OCI-M1 (cell line): ENCODE measurements at regions not wholly inside any gene's neighbourhood (a gene's known extent, or its start where the extent isn't known, plus 50 kb on each side); places are given as distances from the start of the nearest gene placed in this dataset.
A peak's percentile ranks its signal among the peaks of the same experiment; 100 is the strongest.
"Not testable (repeated sequence)": the region's sequence is repeated elsewhere in the genome, so short reads cannot be mapped to it uniquely, and the experiment has no call there.

ENCODE experiments used
- DNase-seq: peaks from one replicate; lab custom pipeline; 2025; lab: John Stamatoyannopoulos, UW

DNA sequence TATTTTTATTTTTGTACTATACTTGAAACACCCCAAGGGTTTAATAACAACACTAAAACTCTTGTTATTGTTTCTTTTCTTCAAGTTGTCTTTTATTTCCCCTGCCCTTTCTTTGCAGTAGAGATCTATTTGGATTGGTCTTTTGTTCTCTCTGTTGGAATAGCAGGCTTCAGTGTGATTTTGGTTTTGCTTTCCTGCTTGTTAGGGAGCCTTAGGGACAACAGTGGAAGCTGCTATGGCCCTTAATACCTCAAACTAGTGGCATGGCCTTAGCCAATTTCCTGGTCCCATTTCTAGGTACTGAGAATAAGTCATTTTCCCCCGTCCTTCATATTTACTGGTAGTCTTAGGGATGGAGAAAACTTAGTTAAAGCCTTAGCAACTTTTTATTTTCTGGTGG, 535.4 kb upstream of the NDST4 start:
- no peak for DNase-seq

DNA sequence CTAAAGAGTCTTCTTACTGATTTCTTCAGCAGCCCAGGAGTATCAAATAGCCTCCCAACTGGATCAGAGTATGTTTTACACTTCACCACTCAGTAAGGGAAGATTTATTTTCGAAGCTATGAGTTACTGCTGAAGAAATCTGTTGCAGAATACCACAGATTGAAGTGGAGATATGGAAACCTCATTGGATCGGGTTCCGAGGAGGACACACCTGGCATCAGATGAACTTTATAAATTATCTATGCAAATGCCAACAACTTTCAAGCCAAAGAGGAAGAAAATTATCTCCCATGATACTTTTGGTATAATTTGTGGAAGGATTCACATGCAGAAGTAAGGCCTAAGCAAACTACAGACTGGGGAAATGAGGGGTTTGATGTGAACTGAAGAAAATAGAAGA, 515.9 kb upstream of the NDST4 start:
- DNase-seq, result no peak

DNA sequence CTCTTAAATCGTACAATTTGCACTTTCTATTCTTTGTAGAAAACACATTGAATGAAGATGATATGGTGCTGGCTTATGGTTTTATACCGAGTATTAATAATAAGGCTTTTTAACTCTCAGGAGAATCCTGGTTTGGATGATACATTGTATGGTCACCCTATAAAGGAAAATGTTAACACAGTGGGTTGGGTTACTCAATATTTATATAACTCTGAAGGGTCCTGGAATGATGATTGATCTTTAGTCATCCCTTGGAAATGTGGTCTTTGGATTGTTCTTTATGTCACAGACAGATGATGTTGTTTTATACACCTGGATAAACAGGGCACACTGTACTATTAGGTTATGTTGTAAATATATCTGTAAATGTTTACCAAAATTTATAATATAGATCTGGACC, 496.2 kb upstream of the NDST4 start:
- DNase-seq, result no peak

DNA sequence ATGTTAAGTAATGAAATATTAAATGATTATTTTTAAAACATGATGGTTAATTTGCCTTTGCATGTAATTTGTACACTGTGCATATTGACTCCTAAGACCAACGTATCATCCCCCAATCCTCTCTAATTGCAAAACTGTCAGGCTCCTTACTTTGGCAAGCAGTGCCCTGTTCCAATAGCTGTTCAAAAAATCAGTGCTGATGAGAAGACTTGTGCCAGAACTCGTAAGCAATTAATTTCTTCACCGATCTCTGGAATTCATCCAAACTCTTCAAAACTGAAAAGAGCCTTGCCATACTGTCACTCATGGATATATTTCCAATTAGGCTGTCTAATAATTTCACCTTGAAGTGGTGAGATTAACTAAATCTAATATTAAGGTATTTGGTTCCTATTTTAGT, 493.9 kb upstream of the NDST4 start:
- DNase-seq, result no peak

DNA sequence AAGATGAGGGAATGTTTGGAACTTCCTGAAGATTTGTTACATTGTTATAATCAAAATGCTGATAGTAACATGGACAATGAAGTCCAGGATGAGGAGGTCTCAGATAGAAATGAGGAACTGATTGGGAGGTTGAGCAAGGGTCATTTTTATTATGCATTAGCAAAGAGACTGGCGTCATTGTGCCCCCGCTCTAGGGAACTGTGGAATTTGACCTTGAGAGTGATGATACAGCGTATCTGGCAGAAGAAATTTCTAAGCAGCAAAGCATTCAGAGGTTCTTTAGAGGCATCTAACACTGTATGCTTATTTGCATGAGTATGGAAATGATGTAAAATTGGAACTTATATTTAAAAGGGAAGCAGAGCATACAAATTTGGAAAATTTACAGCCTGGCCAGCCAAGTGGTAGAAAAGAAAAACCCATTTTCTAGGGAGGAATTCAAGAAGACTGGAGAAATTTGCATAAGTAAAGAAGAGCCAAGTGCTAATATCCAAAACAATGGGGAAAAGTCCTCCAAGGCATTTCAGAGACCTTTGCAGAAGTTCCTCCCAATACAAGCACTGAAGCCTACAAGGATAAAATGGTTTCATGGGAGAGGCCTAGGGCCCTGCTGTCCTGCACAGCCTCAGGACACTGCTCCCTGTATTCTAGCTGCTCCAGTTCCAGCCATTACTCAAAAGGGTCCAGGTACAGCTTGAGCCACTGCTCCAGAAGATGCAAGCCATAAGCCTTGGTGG, 483.0 kb upstream of the NDST4 start:
- no peak for DNase-seq

DNA sequence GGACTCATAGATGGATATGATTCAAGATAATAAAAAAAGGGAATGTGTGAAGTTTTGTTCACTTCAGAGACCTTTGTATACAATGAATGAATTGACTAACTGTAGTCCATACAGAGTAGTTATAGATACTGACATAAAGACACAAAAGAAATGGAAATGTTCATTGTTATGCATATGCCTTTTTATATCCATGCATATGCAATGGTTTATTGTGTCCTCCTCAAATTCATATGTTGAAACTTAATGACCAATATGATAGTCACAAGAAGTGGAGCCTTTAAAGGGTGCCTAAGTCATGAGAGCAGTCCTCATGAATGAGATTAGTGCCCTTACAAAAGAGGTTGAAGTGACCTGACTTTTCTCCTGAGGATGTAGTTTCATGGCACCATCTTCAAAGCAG, 467.5 kb upstream of the NDST4 start:
- no peak for DNase-seq

DNA sequence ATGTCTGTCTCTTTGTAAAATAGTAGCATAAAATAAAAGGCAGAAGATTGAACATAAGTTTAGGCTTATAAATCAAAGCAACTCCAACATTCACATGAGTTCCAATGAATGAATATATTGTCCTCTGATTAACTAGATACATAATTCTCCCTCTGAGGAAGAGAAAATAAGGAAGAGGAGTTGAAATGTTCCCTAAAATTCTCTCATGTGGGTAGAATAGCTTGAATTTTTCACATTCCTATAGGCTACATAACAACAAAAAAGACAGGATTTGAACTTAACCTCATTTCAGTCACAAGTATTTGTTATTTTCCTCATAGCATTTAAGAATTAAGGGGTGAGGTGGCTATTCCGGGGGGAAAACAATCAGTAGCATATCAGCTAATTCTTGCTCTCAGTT, 462.4 kb upstream of the NDST4 start:
- DNase-seq, result no peak

DNA sequence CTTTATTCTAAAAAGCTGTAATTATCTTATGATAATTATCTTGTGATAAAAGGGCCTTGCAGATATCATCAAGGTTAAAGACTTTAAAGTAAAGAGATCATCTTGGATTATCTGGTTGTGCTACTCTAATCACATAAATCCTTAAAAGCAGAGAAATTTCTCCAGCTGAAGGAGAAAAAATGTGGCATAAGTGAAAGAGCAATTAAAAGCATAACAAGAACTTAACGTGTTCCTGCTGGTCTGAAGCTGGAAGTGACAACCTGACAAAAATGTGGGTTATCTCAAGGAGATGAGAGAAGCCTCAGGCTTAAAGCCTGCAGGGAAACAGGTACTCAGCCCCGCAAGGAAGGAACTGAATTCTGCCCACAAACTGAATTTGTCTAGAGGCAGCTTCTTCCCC, 449.1 kb upstream of the NDST4 start:
- no peak for DNase-seq

DNA sequence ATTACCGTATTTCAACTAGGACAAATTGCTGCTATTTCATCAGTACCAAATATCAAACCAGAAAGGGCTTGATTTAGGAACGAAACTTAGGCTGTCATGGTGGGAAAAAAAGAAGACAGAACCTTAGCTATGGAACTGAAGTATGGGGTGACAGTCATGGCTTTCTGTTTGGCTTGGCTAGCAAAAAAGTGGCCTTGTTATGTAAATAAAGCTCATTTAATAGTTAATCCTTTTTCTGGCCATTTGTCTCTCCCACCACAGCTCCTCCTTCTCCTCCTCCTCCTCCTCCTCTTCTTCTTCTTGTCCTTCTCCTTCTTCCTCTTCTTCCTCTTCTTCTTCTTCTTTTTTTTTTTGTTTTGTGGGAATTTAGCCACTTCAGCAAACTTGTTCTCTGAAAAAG, 434.7 kb upstream of the NDST4 start:
- no peak for DNase-seq

DNA sequence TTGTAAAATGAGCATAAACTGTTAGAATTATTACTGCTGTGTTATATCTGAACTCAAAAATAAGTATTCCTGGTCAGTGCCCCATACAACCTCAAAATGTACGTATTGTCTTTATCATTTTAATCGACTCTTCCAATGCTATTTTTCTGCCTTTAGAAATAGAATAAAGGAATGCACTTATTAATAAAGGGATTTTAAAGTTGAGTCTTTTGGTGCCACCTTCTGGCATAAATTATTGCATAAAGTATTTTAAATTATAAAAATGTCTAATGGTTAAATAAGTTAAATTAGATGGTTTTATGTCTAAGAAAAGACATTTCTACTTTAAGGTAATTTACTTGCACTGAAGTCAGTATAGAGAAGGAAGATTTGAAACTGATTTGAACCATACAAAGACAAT, 424.0 kb upstream of the NDST4 start:
- peak; percentile 13 for DNase-seq

DNA sequence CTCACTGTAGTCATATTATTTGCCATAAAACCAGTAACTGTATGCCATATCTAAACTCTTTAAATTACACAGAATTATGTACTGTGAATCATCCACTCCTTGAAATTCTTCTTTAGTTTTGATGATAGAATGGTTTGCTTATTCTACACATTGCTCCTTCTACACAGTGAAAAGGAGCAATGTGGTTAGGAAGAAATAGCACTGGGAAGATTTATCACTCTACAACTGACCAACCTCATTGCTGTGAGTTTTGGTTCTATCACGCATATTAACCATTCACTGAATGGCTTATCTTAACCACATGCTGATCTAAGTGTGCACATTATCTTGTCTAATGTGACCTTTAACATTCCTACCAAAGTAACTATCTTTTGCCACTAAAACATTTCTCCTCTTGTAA, 415.7 kb upstream of the NDST4 start:
- DNase-seq, result peak; percentile 3

DNA sequence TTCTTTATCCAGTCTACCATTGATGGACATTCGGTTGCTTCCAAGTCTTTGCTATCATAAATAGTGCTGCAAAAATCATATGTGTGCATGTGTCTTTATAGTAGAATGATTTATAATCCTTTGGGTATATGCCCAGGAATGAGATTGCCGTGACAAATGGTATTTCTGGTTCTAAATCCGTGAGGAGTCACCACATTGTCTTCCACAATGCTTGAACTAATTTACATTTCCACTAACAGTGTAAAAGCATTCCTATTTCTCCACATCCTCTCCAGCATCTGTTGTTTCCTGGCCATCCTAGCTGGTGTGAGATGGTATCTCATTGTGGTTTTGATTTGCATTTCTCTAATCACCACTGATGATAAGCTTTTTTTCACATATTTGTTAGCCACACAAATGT, 406.1 kb upstream of the NDST4 start:
- DNase-seq, result not testable (repeated sequence)

DNA sequence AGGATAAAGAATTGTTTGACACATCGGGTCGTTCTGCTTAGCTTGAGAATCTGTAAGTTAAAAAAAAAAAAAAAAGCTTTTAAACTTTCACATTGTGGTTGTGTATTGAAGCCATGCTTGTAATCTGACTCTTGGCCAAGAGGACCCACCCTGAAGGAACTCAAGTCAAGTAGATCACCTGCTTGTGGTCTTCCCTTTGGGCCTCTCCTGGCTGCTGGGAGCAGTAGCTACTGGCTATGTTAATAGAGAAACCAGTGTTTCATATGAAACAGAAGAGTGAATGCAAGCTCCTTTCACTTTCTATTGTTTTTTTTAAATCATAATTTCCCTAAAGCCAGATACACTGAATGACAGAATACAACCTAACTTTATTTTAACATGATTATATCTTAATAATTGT, 402.4 kb upstream of the NDST4 start:
- DNase-seq, result peak; percentile 27

DNA sequence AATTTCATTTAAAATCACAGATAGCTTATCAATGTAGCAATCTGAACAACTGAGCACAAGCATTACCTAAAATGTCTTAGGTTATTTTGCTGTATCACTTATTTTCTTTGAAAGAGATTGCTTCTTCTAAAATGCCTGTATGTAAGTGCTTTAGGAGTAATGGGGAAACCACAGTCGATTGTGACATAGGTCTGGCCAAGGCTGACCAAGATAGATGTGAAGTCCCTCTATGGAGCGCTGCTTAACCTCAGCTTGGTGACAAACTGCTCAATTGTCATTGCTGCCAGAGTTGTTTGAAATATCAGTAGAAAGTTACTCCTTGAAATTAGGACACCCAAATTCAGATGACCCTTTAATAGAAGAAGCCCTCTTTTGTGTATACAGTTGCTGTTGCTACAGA, 401.9 kb upstream of the NDST4 start:
- DNase-seq, result peak; percentile 40

DNA sequence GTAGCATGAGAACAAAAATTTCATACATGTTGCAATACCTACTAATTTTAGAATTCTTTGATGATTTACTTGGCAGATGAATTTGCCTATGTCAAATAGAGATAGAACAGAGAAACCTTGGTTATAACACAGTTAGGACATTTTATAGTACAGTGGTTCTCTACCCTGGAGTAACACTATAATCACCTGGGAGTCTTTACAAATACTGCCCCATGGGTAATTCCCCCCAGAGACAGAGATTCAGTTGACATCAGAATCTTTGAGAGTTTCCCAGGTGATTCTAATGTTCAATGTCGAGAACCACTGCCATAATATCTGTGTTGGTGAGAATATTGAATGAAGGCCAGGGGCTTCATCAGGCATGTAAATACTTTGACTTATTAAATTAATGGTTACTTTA, 401.3 kb upstream of the NDST4 start:
- DNase-seq, result no peak

DNA sequence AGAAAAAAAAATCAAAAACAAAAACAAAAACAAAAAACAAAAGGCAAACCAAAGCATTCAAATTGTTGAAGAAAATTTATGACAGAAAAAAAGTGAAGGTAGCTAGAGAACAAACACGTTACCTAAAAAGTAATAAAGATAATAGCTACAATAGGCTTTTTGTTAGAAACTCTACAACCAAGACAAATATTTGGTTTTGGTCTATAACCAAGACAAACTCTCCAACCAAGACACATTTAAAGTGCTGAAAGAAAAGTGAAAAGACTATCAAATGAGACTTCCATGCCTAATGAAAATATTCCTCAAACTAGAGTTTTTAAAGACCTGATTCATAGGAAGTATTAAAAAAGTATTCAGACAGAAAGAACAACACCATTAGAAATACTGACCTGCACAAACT, 391.9 kb upstream of the NDST4 start:
- DNase-seq, result no peak

DNA sequence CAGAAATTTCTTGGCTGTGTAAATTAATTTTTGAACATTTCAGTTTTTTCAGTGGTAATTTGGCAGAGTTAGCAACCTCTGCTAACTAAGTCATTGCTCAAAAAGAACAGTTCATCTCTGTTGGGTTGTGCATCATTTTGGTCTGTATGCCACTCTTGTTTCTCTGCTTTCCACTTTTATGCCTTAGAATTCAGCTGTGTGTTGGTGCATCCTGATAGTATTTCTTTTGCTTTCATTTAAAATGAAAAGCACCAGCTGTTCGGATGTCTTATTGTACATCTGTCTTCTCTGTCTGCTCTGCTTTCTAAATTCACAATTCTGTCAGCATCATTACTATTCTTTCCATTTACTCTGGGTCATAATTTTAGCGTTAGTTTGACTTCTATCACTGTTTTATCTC, 388.2 kb upstream of the NDST4 start:
- DNase-seq, result no peak

DNA sequence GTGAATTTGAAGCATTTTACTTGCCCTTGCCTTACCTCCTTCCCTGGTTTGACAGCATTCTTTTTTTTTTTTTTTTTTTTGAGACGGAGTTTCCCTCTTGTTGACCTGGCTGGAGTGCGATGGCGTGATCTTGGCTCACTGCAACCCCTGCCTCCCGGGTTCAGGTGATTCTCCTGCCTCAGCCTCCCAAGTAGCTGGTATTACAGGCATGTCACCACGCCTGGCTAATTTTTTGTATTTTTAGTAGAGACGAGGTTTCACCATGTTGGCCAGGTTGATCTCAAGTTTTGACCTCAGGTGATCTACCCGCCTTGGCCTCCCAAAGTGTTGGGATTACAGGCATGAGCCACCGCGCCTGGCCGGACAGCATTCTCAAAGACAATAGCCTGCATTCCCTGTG, 380.4 kb upstream of the NDST4 start:
- not testable (repeated sequence) for DNase-seq

DNA sequence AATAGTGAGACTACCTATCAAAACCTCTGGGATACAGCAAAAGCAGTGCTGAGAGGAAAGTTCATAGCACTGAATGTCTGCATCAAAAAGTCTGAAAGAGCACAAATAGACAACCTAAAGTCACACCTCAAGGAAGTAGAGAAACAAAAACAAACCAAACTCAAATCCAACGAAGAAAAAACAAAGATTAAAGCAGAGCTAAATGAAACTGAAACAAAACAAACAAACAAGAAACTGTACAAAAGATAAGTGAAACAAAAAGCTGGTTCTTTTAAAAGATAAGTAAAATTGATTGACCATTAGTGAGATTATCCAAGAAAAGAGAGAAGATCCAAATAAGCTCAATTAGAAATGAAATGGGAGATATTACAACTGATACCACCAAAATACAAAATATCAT, 378.3 kb upstream of the NDST4 start:
- DNase-seq, result no peak

DNA sequence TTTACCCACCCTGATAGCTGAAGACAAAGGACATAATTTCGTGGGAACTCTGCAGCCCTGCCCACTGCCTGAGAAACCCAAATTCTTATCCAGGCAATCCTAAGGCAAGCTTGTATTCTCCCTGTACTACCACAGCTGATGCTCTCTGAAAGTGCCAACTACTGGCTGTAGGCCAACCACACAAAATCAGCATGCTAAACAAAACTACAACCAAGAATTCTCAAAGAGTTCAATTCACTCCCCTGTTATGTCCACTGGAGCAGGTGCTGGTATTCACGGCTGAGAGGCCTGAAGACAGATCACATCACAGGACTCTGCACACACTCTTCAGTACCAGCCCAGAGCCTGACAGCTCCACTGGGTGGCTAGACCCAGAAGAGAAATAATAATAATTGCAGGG, 375.9 kb upstream of the NDST4 start:
- DNase-seq, result no peak

DNA sequence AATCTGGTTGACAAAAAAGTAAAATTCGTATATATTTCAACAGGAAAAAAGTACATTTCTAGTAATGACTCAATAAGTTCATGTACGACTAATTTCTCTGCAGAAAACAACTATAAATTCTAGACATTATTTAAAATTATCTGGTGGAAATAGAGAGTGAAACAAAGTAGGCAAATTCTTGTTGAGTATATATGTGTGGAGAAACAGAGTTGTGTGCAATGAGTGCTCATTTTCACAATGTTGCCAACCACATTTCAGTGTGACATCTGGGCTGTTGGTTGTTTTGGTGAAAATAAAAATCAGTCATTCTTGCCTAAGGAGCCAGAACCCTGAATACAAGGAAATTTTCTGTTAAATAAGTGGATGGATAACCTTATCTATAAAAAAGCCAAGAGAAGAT, 372.0 kb upstream of the NDST4 start:
- no peak for DNase-seq

DNA sequence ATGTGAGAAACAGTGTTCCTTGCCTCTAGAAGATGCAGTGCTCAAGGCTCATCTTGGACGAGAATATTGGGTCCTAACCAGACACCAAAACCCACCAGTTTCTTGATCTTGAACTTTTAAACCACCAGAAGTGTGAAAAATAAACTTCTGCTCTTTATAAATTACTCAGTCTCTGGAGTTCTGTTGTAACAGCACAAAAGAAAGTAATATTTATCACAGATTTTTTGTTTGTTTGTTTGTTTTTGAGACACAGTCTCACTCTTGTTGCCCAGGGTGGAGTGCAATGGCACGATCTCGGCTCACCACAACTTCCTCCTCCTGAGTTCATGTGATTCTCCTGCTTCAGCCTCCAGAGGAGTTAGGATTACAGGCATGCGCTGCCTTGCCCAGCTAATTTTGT, 371.1 kb upstream of the NDST4 start:
- DNase-seq, result peak; percentile 52

DNA sequence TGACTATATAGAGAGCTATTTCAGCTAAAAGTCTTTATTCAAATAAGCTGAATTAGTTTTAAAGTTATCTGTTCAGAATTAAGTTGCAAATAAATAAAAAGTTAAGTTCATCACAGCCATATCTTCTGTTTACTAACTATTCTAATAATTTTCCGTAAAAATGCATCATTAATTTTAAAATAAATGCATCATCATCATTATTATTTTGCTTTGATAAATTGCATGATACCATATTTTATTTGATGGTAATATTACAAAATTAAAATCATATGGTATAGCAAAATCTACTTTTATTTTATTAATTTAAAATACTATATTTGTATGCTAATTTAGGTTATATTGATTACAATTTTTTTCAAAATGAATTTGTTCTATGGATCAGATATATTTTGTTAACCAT, 357.3 kb upstream of the NDST4 start:
- DNase-seq, result no peak

DNA sequence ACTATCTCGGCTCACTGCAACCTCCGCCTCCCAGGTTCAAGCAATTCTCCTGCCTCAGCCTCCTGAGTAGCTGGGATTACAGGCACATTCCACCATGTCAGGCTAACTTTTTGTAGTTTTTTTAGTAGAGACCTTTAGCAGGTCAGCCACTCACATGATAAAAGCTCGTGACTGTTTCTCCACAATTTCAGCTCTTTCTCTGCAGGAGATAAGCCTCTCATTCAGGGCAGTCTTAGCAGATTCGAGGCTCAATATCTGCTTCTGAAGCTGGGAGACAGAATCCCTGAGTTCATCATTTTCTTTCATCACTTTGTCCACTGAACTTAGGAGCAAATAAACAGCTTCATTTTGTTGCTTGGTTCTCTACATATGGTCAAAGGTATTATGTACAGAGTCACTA, 345.9 kb upstream of the NDST4 start:
- not testable (repeated sequence) for DNase-seq

DNA sequence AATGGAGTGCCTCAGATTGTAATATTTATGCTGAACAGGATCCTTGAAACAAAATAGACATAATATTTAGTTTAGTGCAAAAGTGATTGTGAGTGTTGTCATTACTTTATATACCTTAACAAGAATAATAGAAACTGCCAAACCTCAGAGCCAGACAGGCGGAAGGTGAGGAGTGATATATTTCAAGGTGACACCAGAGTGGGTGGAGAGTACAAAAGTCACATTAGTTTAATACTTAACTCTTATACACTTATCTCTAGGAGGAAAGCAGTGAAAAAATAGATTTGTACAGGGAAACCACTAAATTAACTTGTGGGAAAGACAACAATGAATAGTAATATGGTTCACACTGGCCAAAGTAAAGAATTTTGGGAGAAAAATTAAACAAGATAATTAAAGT, 342.8 kb upstream of the NDST4 start:
- no peak for DNase-seq
